GM19463 (cell line): ENCODE measurements at regions not wholly inside any gene's neighbourhood (a gene's known extent, or its start where the extent isn't known, plus 50 kb on each side); places are given as distances from the start of the nearest gene placed in this dataset.

Source experiments
- ATAC-seq: cut with Tn5 transposase; IDR thresholded peaks from one replicate; pipeline ENCODE4 v1.9.1; 2021; ENCODE audit warnings: mild to moderate bottlenecking, moderate library complexity; ENCODE audit not compliant: unreplicated experiment

DNA sequence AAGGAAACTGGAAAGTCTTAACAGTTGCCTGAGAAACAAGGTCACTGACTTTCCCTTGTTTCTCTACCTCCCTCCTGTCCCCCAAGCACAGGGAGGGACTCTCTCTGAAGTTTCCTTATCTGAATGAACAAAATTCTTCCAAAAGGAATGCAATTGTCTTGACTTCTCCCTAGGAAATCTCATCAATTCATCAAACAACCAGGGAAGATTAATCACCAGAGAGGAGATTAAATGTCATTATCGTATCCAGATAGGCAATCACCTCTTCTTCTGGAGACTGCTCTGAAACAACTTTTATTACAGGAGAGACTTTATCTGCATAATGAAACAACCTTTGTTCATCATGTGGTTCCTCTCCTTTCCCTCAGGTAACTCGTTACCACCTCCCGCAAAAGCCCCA lies 431.4 kb downstream of the SLC16A7 start:
- no peak for ATAC-seq

- no peak for ATAC-seq
These were observed 438.3 kb downstream of the SLC16A7 start for GRCh38 chr12:60034147-60034546.

GRCh38 chr12:60035835-60036234 lies 440.0 kb downstream of the SLC16A7 start:
- no peak for ATAC-seq

DNA sequence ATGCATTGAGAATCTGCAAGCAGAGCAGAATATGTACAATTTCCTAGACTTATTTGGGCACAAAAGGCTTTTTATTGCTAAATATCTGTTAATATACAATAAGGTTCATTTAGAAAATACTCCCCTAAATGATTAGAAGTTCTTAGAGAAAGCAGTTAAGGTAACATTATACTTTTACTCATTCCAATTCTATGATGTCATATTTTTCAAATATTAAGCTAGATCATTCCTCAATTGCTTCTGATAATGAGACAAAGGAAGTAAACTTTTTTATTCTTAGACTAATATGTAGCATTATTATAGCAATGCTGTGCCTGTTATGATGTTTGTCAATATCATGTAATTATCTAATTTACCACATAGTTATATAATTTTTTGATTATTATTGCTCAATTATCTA lies 447.0 kb downstream of the SLC16A7 start:
- no peak for ATAC-seq

GRCh38 chr12:60043236-60043635 lies 447.4 kb downstream of the SLC16A7 start:
- no peak for ATAC-seq

GRCh38 chr12:60052483-60052882 lies 456.7 kb downstream of the SLC16A7 start:
- no peak for ATAC-seq

DNA sequence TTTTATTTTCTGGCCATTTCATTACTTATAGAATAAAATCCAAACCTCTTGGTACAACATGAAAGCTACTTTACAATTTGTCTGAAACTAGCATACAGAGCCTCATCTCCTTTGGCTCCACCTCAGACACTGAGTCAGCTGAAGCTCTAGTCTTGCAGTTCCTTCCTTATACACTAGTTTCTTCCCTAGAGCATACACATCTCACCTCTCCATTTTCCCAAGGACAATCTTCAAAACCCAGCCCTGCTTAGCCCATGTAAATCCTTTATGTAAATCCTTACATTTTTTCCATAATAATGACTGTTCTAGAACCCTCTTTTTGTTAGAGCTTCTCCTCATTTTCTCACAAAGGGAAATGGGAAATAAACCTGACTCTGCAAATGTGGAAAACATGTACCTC lies 463.4 kb downstream of the SLC16A7 start:
- ATAC-seq, result no peak

DNA sequence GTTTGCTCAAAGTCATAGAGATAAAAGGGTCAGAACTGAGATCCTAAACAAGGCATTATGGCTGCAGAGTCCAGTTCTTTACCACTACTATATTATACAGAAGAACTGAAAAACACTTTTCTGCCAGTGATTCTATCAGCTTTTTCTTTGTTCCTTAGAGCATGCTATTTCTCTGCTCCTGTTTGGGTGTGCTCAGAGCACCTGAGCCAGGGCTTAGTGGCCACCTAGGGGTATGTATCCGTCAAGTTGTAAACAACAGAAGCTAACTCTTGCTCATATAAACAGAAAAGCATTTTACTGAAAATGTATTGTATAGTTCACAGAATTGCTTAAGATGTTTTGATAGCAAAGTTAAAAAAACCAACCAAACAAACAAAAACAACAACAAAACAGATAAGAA lies 470.8 kb downstream of the SLC16A7 start:
- no peak for ATAC-seq

GRCh38 chr12:60070552-60070951 lies 474.7 kb downstream of the SLC16A7 start:
- ATAC-seq, result no peak

- no peak for ATAC-seq
These were observed 475.9 kb downstream of the SLC16A7 start for GRCh38 chr12:60071759-60072191.

DNA sequence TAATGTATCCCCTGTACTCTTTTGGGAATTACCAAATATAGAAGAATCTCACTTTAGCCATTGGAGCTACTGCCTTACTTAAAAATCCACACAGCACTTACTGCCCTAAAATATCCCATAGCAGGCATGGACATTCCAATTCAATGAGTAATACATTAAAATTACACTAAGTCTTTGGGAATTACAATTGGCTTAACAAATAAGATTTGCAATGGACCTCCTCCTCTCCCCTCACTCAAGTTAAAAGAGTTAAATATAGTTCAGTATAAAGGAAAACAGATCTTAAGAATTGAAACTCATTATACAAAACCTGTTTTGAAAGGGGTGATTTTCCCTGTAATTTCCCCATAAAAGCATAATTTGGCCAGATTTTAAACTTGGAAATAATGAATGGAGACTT lies 477.1 kb downstream of the SLC16A7 start:
- ATAC-seq, result no peak

- ATAC-seq, result no peak
These were observed 479.3 kb downstream of the SLC16A7 start for GRCh38 chr12:60075091-60075490.

DNA sequence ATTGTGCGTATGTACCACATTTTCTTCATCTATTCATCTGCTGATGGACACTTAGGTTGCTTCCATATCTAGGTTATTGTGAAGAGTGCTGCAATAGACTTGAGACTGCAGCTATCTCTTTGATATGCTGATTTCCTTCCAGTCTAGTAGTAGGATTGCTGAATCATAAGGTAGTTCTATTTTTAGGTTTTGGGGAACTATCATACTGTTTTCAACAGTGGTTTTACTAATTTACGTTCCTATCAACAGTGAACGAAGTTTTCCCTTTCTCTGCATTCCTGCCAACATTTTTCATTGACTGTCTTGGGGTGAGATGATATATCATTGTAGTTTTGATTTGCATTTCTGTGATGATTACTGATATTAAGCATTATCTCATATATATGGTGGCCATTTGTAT lies 482.2 kb downstream of the SLC16A7 start:
- ATAC-seq, result no peak

- ATAC-seq, result no peak
These were observed 497.6 kb downstream of the SLC16A7 start for GRCh38 chr12:60093428-60093827.

DNA sequence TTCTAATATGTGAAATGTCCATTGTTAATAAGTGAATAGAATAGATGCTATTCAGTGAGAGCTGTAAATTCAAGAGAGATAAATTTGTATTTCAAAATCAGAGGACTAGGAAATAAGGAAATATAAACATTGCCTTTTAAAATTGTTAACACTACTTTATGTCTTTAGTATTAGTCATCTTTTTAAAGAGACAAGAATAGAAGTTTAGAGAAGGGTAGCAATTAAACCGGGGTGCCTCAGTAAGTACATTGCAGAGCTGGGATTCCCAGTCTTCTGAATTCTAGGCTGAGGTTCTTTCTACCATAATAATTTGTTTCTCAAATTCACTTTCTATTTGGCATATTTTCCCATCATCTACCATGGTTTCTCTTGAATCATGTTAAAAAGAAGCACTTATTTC lies 498.6 kb downstream of the SLC16A7 start:
- no peak for ATAC-seq

DNA sequence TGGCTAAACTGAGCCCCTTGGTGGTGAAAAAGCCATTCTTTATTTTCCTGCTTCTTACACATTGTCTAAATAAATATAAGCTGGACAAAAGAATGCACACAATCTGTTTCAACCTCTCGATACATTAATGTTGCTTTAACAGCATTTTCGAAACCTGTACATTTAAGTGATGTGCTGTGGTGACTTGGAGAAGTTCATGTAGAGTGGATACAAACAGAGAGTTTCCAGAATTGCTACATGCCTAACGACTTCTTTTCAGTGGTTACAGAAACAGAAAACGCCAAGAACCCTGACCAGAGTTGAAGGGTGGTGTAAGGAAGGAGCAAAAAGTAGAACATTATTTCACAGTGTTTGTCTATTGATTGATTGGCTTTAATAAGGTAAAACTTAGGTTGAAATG lies 500.9 kb downstream of the SLC16A7 start:
- no peak for ATAC-seq

DNA sequence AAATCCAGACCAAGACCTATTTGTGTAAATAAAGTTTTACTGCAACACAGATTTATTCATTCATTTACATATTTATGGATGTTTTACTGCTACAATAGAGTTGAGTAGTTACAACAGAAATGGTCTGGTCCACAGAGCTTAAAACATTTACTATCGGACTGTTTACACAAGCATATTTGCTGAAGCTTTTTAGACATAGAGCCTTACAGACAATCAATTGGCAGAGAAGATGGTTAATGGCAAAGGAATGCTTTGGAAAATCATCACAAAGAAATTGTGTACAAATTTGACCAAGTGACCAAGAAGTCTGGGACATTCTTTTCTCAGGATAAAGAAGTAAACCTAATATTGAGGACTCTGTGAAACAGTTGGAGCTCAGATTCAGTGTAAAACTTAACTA lies 504.3 kb downstream of the SLC16A7 start:
- ATAC-seq, result no peak

DNA sequence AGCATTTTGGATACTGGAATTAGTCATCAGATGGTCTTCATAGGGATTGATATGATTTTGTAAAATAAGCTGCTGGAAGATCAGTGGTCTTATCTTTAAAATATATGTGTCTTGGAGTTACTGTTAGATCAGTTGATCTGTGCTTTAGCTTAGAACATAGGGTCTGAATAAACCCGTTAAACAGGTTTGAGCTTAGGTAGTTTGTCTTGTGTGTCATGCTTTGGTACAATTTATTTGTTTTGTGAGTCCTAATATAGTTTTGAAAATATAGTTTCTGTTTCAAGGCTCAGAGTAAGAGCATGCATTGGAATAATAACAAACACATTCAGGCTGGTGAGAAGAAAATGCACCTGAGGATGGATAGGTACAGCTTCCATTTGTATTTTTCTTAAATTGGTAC lies 505.0 kb downstream of the SLC16A7 start:
- no peak for ATAC-seq

DNA sequence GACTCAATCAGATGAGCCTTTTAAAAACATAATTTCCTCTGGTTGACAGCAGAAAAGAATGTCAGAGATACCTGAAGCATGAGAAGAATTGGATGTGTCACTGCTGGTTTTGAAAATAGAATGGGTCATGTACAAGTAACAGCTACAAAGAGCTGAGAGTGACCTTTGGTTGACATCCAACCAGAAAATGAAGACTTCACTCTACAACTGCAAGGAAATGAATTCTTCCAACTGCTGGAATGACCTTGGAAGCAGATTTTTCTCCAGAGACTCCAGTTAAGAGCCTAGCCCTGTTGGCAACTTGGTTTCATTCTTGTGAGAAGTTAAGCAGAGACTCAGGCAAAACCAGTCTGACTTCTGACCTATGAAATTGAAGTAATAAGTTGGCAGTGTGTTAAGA lies 505.9 kb downstream of the SLC16A7 start:
- ATAC-seq, result no peak

- ATAC-seq, result no peak
These were observed 510.4 kb downstream of the SLC16A7 start for GRCh38 chr12:60106214-60106613.

GRCh38 chr12:60107992-60108391 lies 512.2 kb downstream of the SLC16A7 start:
- no peak for ATAC-seq

DNA sequence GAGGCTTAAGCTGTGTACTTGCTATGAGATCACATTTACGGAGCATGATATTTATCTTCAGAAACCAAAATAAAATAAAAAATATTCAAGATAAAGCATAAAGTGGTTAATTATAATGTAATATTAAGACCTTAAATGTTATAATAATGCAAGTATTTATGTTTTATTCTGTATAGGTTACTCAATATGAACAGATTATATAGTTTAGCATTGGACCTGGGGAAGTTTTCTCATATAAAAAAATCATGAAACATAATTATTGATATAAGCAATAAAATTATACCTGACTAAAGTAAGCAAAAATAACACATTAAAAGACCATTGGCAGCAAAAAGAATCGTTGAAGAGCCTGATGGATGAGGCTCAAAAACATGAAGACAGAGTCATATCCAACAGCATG lies 516.2 kb downstream of the SLC16A7 start:
- no peak for ATAC-seq

GRCh38 chr12:60112763-60113162 lies 516.9 kb downstream of the SLC16A7 start:
- no peak for ATAC-seq

- ATAC-seq, result no peak
These were observed 518.3 kb downstream of the SLC16A7 start for GRCh38 chr12:60114169-60114568.
